MM.1S (cell line): ENCODE measurements at regions not wholly inside any gene's neighbourhood (a gene's known extent, or its start where the extent isn't known, plus 50 kb on each side); places are given as distances from the start of the nearest gene placed in this dataset.

ENCODE experiments used
- EZH2 ChIP-seq: fragments of 300-600 bp; sonication (generic); optimal IDR thresholded peaks from 2 replicates; pipeline ENCODE3; 2017; ENCODE audit warnings: low read depth, mild to moderate bottlenecking, antibody characterized with exemption, low read length, mixed read lengths
- EZH2phosphoT487 ChIP-seq: fragments of 300-600 bp; sonication (generic); IDR thresholded peaks from 2 replicates; pipeline ENCODE4 v1.6.1; 2018; ENCODE audit warnings: antibody characterized with exemption, low read length
- TF ChIP-seq, protein P1 (sequence below): fragments of 300-600 bp; sonication (generic); IDR thresholded peaks from 2 replicates; pipeline ENCODE4 v1.5.1; 2016; ENCODE audit warnings: antibody characterized with exemption, low read length, mixed read lengths

DNA sequence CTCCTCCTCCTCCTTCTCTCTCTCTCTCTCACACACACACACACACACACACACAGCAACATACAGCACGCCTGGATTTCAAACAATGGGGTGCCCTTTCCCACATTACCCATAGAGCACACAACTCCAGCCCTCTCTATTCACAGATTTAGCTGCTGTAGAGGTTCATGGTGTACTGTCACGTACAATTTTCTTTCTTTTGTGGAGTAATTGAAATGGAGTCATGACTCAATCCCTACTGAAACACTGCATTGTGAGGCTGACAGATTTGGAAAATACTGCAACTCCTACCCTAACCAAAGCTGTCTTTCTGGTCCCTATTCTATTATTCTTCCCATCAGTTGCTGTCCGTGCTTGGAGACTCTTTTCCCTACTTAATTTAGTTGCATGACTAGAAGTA lies 166.9 kb downstream of the EDN1 start:
- TF ChIP-seq, protein P1, sequence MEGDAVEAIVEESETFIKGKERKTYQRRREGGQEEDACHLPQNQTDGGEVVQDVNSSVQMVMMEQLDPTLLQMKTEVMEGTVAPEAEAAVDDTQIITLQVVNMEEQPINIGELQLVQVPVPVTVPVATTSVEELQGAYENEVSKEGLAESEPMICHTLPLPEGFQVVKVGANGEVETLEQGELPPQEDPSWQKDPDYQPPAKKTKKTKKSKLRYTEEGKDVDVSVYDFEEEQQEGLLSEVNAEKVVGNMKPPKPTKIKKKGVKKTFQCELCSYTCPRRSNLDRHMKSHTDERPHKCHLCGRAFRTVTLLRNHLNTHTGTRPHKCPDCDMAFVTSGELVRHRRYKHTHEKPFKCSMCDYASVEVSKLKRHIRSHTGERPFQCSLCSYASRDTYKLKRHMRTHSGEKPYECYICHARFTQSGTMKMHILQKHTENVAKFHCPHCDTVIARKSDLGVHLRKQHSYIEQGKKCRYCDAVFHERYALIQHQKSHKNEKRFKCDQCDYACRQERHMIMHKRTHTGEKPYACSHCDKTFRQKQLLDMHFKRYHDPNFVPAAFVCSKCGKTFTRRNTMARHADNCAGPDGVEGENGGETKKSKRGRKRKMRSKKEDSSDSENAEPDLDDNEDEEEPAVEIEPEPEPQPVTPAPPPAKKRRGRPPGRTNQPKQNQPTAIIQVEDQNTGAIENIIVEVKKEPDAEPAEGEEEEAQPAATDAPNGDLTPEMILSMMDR: no peak
- TF ChIP-seq EZH2: no peak
- TF ChIP-seq EZH2phosphoT487: no peak
